ENCODE measurements at regions not wholly inside any gene's neighbourhood (a gene's known extent, or its start where the extent isn't known, plus 50 kb on each side); places are given as distances from the start of the nearest gene placed in this dataset.

DNA sequence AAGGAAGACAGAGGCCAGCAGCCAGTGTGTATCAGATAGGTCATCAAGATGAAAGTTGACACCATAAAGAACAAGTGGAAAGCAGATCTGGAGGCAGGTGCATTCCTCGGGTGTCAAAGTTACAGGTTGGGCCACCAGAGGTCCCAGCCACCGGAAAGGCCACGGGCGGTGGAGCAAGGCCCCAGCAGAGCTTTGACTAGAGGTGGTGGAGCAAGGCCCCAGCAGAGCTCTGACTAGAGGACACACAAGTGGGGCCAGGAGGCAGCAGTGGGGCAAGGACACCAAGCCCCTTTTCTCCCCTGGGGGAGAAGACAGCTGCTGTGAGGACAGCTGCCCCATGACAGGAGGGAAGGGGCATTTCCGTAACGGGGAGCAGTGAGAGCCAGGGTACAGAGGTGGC, 115.1 kb downstream of the GYPC start:
- no peak for TF ChIP-seq CTCF (IDR thresholded peaks at IDR 0.05; ENCODE audit: insufficient read depth, low read length, missing control alignments)
- no peak overlapping the region for H3K4me3 ChIP-seq (ENCODE audit: low read depth, low read length)
- CTCF ChIA-PET, result no interaction called here
- POLR2A ChIA-PET, result no interaction called here
- DNase-seq (ENCODE audit: low read depth, low spot score), result no peak

DNA sequence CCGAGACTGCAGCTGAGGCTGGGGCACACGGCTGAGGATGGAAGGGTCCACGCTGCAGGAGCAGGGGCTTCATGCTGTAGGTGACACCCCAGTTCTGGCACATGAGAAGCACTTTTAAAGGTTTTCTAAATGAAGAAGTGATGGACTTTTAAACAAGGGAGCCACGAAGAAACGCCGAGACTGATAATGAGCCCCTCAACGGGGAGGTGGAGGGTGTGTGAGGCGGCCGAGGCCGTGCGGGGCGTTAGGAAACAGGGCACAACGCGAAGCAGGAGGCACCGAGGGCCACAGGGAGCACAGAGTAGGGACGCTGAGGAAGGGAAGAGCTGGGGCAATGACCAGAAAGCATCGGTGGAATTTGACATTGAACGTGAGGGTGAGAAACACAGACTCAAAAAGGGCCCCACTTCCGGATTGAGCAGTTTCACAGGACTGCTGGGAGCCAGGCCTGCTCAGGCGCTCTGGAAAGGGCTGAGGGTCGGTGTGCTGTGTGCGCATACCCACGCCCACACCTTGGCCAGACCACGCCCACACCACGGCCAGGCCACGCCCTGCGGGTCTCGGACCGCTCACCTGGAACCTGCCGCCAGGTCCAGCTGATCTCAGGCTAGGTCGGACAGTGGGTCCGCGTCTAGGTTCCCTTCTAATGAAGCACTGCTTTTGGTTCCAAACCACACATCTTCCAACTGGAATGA, 115.7 kb downstream of the GYPC start:
- no peak for TF ChIP-seq CTCF (IDR thresholded peaks at IDR 0.05; ENCODE audit: insufficient read depth, low read length, missing control alignments)
- H3K4me3 ChIP-seq (ENCODE audit: low read depth, low read length), result no peak overlapping the region
- ChIA-PET POLR2A (no interaction called here), CTCF (no interaction called here)
- no peak for DNase-seq (ENCODE audit: low read depth, low spot score)

DNA sequence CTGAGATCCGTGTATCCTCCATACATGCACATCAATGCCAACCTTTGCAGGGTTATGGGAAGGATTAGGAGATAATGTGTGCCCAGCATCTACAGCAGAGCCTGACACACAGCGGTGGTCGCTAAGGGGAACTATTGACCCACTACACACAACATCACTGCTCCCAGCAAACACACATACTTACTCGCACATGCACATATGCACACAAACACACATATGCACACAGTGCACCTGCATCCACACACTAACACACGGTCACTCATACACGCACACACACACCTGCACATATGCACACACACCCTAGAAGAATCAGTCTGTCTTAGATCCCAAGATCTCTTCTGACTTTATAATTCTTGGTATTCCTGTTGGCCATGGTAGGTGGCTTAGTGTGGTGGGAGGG, 118.3 kb downstream of the GYPC start:
- TF ChIP-seq CTCF (IDR thresholded peaks at IDR 0.05; ENCODE audit: insufficient read depth, low read length, missing control alignments), result no peak
- POLR2A ChIA-PET, result no interaction called here
- CTCF ChIA-PET, result interaction anchor here (0.9 kb wide), 1 partner anchor 246 kb away, joined by 5 read pairs; no protein-coding TSS in a partner anchor
- no peak overlapping the region for H3K4me3 ChIP-seq (ENCODE audit: low read depth, low read length)
- no peak for DNase-seq (ENCODE audit: low read depth, low spot score)

DNA sequence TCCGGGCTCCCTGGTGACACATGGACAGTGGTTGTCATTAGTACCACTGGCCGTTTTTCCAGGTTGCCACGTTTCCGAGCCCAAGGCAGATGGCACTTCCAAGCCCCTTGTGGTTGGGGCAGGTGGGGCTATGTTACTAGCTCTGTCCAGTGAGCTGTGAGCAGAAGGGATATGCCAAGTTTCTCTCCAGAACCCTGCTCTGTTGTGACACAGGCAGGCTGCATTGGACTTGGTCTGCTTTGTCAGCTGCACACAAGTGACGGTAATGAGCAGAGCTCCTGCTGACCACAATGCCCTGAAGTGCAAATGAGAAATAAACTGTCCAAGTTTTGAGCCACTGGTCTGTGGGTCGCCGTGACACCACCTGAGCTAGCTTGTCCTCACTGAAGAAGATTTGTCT, 118.8 kb downstream of the GYPC start:
- no peak for DNase-seq (ENCODE audit: low read depth, low spot score)
- POLR2A ChIA-PET, result no interaction called here
- CTCF ChIA-PET, result interaction anchor here (0.9 kb wide), 1 partner anchor 247 kb away, joined by 5 read pairs; no protein-coding TSS in a partner anchor
- TF ChIP-seq CTCF (IDR thresholded peaks at IDR 0.05; ENCODE audit: insufficient read depth, low read length, missing control alignments), result no peak
- H3K4me3 ChIP-seq (ENCODE audit: low read depth, low read length), result no peak overlapping the region

DNA sequence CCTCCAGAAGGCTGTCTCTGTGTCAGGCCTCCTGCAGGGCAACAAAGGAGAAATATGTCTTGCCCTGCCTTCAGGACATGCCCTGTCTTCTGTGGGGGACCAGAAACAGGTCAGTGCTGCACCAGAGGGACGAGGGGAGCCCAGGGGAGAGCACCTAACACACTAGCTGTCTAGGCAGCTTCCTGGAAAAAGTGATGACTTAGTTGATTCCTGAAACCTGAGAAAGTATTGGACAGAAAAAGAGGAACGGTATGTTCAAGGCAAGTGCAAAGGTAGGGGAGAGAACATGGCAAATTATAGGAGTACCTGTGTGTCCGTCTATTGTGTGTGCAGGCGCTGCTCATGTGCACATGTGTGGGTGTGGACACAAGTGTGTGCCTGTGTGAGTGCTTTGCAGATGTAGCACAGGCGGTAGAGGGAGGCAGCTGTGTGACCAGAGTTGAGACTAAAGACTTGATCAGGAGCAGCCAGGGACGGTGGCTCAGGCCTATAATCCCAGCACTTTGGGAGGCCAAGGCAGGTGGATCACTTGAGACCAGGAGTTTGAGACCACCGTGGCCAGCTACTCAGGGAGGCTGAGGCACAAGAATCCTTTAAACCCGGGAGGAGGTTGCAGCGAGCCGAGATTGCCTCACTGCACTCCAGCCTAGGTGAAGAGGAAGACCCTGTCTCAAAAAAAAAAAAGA, 119.5 kb downstream of the GYPC start:
- TF ChIP-seq CTCF (IDR thresholded peaks at IDR 0.05; ENCODE audit: insufficient read depth, low read length, missing control alignments), result no peak
- CTCF ChIA-PET, result interaction anchor here (0.9 to 5.4 kb wide), 2 partner anchors 247 kb away, joined by 5 to 106 read pairs; no protein-coding TSS in a partner anchor

GRCh38 chr2:126776255-126776654, 120.3 kb downstream of the GYPC start:
- H3K4me3 ChIP-seq (ENCODE audit: low read depth, low read length), result no peak overlapping the region
- DNase-seq (ENCODE audit: low read depth, low spot score), result no peak
- ChIA-PET CTCF (interaction anchor here (1.0 to 5.4 kb wide), 7 partner anchors 21 to 446 kb away, joined by 3 to 106 read pairs (median 3); no protein-coding TSS in a partner anchor), POLR2A (interaction anchor here (0.8 kb wide), 1 partner anchor 248 kb away, joined by 3 read pairs; no protein-coding TSS in a partner anchor)
- TF ChIP-seq CTCF (IDR thresholded peaks at IDR 0.05; ENCODE audit: insufficient read depth, low read length, missing control alignments), result no peak

More for the DNA sequence above, 119.5 kb downstream of the GYPC start:
- DNase-seq (ENCODE audit: low read depth, low spot score), result no peak
- POLR2A ChIA-PET, result no interaction called here
- no peak overlapping the region for H3K4me3 ChIP-seq (ENCODE audit: low read depth, low read length)
